ENCODE measurements at regions not wholly inside any gene's neighbourhood (a gene's known extent, or its start where the extent isn't known, plus 50 kb on each side); places are given as distances from the start of the nearest gene placed in this dataset.

DNA sequence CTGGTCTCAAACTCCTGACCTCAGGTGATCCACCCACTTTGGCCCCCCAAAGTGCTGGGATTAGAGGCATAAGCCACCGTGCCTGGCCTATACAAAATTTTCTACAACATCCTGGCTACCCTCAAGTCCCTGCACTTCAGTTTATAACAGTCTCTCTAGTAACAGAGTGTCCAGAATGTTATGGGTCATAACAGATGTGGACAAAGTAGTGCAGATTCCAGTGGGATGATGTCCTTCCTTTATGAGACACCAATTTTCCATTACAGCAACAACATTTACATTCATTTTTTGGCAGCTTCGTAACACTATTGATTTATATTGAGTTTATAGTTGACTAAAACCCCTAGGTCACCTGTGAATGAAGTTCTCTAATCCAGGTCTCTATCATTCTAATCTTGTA is 429.4 kb upstream of the PTBP2 start:
- no peak for DNase-seq (ENCODE audit: low spot score)

DNA sequence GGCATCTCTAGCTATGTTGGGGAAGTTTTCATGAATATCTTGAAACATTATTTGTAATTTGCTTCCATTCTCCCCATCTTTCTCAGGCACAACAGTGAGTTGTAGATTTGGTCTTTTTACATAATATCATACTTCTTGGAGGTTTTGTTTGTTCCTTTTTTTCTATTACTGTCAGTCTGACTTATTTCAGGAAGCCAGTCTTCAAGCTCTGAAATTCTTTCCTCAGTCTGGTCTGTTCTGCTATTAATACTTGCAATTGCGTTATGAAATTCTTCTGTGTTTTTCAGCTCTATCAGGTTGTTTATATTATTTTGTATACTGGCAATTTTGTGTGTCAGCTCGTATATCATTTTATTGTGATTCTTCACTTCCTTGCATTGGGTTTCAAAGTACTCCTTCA is 424.6 kb upstream of the PTBP2 start:
- no peak for DNase-seq (ENCODE audit: low spot score)

DNA sequence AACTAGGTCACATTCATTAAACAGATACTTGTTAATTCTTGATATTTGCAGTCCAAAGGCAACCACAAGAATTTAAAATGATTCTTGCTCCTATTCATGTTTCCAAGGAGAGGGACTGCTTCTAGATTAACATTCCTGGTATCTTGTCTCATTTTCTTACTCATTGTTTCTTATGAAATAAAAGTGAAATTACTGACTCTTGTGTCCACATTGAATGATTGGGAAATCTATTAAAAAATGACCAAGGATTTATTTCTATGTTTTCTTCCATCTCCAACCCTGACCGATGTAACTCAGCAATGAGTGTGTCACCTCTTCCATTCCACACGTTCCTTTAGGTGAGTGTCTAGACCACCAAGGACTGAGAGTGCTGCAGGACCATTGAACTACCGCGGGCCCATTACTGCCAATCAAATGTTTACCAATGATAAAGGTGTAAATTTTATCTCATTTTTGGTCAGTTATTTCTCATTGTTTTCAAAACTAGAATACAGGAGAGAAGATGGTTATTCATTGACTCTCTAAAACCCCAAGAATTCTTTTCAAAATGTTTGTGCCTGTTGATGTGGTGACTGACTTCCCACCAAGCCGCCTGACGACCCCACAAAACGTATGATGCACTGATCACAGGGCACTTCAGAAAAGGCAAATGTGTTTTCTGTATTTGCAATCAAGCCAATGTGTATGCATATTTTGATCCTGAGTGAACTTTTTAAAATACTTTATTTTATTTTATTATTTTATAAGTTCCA is 414.6 kb upstream of the PTBP2 start:
- no peak for DNase-seq (ENCODE audit: low spot score)

DNA sequence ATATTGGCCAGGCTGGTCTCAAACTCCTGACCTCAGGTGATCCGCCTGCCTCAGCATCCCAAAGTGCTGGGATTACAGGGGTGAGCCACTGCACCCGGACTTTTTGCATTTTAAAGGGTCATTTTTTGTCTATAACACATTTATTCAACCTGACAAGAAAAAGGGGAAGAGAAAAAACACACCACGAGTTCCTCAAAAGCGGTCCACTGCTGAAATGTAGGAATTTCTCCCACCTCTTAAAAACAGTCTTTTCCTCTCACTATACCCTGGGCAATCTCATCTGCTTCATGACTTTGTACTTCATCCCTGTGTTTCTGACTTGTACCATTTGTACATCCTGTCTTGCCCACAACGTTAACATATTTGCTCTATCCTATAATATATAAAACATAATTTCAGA is 413.3 kb upstream of the PTBP2 start:
- no peak for DNase-seq (ENCODE audit: low spot score)

DNA sequence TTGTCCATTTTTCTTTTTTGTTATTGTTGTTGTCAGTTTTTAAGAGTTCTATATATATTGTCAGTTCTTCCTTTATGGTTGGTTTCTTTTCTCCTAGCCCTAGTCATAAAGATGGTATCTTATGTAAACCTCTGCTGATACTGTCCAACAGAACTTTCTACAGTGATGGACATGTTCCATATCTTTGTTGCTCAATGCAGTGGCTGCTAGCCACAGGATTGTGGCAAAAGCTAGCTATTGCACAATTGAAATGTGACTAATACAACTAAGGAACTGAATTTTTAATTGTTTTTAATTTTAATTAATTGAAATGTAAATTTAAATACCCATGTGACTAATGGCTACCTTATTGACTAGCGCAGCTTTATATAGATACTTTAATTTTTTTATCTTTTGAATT is 411.8 kb upstream of the PTBP2 start:
- DNase-seq (ENCODE audit: low spot score), result no peak

DNA sequence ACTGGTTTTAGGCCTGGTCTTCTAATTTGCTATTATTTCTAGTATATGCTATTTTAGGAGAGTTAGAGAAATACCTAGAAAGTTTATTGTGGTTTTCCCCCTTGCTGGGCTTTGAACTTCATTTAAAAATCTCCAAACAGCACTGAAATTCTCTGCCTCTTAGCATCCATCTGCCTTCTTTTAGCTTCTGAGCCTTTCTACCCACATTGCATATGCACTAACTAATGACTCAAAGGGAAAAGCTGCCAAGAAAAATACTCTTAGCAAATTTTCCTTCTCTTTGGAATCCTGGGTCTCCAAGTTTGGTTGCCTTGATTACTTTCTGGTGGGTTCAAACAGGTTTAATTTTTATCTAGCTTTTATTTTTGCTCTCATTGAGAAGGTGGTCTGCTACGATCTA is 408.4 kb upstream of the PTBP2 start:
- DNase-seq (ENCODE audit: low spot score), result no peak

DNA sequence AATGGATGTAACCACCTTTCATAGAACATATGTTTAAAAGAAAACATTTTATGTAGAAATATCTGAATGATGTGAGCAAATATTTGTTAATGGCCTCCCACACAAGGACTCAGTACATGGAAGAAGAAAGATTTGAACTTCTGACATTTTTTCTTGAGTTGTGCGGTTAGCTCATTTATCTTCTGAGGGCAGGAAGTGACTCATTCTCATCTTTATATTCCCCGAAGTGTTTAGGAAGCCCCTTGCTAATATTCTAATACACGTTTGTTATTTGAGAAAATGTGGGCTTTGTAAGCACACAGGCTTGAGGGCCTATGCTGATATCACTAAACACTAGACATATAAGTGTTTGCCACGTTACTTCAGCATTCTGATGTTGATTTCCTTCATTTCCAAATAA is 392.5 kb upstream of the PTBP2 start:
- no peak for DNase-seq (ENCODE audit: low spot score)

DNA sequence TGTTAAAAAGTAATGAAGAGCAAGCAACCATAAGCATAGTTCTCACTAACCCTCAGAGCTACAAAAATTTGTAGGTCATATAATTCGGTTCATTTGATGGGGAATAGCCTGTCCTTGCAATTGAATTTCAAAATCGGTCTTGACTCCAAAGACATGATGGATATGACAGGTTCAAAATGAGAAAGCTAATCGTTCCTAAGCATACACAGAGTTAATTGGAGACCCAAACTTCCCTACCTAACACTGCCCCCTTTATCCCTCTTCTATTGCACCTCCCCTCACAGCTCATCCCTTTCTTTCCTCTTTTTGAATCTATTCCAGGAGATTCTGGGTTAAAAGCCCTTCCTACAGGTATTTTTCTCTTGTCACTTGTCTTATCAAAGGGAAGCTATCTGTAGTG is 390.0 kb upstream of the PTBP2 start:
- no peak for DNase-seq (ENCODE audit: low spot score)

DNA sequence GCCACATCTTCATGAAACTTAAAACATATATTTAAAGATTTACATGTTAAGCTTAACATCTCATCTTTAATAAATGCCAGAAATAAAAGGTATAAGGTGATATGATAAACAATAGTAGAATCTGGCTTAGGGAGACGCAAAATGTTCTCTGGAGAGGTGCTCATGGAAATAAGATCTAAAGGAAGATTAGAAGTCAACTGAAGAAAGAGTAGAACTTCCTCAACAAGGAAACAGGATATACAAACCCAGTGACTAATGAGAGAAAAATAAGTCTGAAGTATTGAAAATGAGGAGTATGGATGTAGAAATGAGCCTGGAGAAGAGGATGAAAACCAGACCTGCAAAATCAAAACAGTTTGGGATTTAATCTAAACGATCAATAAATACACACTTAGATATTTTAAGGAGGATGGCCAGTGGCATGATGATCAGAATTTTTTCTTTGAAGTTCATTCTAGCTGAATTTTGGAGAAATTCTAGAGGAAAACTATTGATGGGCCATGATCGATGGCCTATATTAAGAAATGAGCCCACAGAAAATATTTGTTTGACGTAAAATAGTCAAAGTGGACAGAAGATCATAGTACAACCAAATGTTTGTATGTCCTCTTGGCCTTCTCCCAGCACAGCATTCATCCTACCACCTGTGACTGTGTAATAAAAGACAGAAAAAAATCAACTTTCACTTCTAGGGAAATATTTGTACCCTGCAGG is 387.9 kb upstream of the PTBP2 start:
- no peak for DNase-seq (ENCODE audit: low spot score)

DNA sequence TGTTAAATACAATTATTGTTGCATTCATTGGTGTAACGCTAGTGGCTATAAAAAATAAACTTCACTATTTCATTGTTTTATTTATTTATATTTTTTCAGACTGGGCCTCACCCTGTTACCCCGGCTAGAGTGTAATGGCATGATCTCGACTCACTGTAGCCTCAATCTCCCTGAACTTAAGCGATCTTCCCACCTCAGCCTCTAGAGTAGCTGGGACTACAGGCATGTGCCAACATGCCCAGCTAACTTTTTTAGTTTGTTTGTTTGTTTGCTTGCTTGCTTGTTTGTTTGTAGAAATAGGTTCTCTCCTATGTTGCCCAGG is 387.4 kb upstream of the PTBP2 start:
- no peak for DNase-seq (ENCODE audit: low spot score)

DNA sequence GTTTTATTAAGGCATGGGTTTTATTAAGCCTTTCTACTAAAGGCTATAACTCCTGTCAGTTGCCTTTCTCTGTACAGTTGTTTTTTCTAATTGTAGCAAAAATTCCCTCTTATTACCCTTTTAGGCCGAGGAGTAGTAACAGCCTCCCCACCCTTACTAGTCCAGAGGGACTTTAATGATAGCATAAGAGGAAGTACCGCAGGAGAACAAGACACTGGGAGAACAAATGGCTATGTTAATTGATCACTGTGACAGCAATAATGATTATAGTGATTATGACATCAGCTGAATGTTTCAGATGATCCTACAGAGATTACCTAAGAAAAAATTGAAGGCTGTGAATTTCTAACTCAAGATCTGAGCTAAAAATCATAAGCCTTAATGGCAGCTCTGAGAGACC is 383.0 kb upstream of the PTBP2 start:
- no peak for DNase-seq (ENCODE audit: low spot score)

DNA sequence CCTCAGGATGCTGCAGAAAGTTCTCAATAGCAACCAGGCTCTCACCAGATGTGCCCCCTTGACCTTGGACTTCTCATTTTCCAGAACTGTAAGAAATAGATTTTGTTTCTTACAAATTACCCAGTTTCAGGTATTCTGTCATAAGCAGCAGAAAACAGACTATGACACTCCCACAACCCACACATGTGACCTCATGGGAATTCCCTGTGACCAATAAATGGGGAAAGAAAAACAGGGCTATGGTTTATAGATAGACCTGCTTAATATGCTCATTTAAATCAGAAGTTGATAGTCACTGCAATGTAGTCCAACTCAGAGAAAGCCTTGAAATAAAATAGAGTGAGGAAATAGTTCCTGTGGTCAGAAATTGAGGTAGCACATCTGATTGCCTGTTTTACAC is 380.9 kb upstream of the PTBP2 start:
- DNase-seq (ENCODE audit: low spot score), result no peak

DNA sequence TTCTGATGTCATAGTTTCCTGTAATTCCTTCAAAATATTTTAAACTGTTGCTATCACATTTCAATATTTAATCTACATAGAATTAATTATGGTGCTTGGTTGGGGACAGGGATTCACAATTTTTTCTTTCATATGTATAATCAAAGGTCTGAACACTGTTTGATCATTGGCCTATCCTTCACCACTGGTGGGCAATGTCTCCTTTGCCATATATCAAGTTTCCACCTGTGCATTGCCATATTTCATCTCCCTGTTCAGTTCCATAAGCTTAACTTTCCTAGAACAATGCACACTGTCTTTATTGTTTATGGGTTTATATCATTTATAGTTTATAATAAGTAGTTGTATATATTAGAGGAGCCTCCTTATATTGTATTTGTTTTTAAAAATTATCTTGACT is 374.9 kb upstream of the PTBP2 start:
- DNase-seq (ENCODE audit: low spot score), result no peak

DNA sequence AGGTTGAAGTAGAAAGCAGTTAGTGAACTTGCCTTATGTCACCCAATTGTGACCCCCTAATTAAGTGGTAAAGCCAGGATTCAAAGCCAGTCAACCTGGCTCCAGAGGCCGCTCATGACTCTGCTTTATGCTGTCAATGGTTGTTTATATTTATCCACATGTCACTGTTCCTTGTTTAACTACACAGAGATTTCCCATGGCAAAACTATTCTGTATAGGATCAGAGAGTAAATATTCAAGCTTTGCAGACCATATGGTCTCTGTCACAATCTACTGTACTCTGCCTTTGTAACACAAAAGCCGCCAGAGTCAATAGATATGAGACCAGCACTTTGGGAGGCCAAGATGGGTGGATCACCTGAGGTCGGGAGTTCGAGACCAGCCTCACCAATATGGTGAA is 371.7 kb upstream of the PTBP2 start:
- DNase-seq (ENCODE audit: low spot score), result no peak

DNA sequence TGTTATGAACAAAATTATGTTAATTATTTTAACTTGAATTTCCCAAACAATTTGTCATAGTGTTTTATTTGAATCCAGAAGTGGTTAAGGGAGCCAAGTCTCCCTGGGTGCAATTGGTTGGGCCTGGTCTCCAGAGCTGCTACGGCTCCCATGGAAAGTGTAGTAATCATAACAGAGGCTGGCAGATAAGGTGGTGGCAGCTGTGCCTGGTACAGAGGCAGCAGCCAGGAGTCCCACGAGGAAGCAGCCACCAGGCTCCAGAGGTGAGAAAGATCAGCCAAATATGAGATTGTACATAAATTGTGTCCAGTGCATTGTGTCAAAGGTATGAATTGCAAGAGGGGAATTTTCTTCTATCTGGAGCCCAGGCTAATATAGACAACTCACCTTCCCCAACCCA is 368.9 kb upstream of the PTBP2 start:
- no peak for DNase-seq (ENCODE audit: low spot score)

DNA sequence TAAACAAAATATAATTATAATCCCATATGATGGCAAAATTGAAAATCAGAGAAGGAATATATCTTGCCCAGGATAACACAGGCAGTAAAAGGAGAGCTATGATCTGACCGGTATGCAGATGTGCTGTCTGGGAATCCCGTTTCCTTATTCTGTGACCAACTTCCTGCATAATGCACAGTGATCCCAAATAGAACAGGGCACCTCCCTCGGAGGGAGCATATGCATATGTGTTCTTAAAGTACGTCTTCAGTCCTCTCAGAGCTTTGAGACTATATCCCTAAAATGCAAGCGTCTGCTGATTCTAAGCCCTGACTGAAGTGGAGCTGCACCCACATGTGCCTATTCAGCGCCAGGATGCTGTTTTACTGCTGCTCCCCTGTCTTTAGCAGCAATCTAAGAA is 366.1 kb upstream of the PTBP2 start:
- DNase-seq (ENCODE audit: low spot score), result no peak

DNA sequence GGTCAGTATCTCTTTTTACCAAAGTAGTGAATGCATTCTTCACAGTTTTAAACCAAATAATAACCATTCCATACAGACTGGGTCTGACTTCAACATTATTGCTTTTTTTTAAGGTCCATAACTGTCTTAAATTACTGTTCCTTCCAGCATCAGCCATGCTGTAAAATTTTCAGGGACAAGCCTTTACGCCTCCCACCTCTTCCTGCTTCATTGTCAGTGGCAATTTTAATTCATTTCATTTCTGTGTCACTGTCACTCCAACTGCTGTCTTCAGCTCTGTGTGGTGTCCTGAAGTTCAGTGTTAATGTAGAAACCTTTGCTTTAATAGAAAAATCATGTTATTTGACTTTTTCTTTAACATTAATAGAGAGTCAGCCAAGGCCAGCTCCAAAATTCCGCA is 365.6 kb upstream of the PTBP2 start:
- no peak for DNase-seq (ENCODE audit: low spot score)

DNA sequence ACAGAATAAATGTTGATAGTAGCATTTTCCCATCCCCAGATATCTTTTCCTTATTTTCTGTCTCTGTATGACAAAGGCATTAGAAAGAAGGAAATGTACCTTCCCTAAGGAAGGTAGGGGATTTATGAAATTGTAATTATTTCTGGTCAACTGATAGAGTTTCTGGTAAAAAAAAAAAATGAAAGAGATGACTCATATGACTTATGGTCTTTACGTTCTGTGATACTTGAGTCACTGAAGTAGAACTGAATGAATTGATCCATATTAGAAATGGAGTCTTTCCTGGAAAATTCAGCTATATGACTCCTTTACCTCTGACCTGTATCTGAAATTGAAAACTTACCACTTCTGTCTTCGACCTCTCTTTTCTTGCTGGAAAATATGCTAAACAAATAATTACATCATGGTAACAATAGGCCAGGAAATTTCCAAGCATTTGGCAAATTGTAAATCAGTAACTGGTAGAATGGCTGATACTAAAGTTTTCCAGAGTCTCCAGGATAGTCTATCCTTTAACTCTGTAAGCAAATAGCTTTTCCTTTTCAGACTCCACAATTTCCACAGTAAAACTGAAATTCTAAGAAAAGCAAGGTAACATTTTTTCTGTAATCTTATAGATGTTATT is 364.3 kb upstream of the PTBP2 start:
- no peak for DNase-seq (ENCODE audit: low spot score)

DNA sequence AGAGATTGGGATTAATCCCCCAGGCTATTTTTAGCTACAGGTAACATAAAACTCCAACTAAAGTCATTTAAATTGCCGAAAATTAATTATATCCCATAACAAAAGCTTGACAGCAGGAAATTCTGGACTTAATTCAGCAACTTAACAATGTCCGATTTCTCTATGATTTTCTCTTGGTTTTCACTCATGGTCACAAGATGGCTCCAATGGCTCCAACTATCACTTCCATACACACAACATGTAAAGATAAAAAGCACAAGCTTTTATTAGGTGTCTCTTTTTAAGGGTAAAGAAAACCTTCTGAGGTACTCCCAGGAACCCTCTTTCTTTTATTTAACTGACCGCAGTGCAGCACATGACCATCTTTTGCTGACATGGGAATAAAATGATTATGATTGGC is 363.5 kb upstream of the PTBP2 start:
- DNase-seq (ENCODE audit: low spot score), result no peak

DNA sequence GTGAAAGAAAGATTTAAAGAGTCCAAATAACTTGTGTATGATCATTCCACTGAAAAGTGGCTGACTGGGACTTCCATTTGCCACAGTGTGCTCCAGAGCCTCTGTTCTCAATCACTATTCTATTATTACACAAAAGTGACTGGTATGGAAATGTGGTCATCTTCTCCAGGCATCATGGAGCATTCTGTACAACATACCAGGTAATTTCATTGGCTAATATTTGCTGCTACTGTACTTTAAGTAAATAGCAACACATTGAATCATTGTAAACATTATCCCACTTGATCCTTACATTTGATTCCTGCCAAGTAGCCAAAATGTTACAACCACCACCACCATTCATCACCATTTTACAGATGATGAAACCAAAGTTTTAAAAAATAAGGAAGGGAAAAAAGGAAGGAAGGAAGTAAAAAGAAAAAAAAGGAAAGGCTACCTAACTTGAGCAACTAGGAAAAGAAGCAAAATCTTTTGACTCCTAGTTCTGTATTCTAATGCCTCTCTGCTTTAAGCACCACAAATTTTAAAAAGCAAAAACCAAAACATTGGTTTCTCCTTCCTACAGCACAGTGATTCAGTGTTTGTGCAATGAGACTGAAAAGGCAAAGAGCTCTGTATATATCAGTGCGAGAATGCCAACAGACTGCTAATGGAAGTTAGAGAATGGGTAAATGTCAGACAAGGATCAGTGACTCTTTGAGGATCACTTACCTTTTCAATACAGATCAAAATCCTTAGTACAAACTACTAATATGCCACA is 361.4 kb upstream of the PTBP2 start:
- no peak for DNase-seq (ENCODE audit: low spot score)

DNA sequence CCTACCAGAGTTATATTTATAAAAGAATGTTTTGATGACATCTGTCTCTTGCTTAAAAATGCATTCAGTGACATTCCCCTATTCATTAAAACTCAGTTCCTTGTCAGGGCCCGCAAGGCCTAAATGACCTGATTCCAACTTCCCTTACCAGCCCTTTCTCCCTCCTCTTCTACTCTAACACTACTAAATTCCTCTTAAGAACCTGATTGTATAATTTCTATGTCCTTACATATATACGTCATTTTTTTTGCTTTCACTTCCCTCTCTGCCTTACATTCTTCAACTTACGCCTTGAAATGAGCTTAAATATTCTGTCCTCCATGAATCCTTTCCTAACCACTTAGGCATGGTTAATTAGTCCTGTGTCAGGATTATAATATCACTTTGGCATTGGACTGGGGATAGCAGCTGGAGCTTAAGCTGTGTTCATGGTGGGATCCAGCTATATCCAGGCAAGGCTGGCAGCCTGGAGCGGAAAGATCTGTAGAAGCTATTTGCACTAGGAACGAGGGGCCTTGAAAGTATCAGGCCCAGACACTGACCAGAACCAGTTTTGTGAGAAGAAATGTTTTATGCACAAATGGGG is 360.2 kb upstream of the PTBP2 start:
- no peak for DNase-seq (ENCODE audit: low spot score)

DNA sequence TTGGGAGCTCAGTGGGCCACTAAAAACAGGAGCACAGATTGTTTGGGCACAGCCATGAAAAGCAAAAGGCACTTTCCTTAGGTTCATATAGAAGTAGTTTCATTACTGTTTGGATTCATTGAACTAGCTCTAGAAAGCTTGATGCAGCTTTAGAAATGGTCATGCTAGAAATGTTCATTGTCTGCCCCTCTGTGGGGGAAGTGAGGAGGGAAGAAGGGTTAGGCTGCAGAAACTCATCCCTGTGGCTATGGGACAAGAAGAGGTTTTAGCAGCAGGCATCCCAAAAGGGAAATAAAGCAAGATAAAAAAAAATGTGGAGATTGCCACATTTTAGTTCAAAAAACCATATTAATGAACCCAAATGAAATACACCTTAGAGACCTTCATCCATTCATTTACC is 359.6 kb upstream of the PTBP2 start:
- no peak for DNase-seq (ENCODE audit: low spot score)

DNA sequence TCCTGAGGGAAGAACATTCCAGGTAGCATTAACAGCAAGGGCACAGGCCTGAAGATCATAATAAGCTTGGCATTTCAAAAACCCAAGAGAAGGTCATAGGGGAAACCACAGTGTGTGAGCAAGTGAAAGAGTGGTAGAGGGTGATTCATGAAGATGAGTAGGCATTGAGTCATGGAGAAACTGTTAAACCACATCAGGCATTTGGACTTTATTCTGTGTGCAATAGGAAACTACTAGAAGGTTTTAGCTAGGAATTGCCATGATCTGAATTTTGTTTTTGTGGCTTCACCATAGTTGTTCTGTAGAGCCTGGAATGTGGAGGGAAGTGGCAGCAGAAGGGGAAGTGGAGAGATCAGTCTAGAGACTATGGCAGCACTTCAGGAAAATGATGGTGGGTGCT is 359.0 kb upstream of the PTBP2 start:
- peak; percentile 68 for DNase-seq (ENCODE audit: low spot score)

All from activated CD4-positive, alpha-beta T cell treated with anti-CD3 and anti-CD28 coated beads, Interleukin-2, Interleukin-4, amounts not matched to agents 100 ng/mL and 50 ng/mL, durations not matched to agents 16 hours and 8 hours (primary cell).